Left lung (tissue), 4 donors: ENCODE measurements at regions not wholly inside any gene's neighbourhood (a gene's known extent, or its start where the extent isn't known, plus 50 kb on each side); places are given as distances from the start of the nearest gene placed in this dataset.
"Not testable (repeated sequence)": the region's sequence is repeated elsewhere in the genome, so short reads cannot be mapped to it uniquely, and the experiment has no call there.

Experiments
- ATAC-seq: fragments of 200-7000 bp; cut with Tn5 transposase; one replicate; pipeline ENCODE4 v1.9.1; 2020; ENCODE audit warnings: moderate library complexity
- DNase-seq, 4 donors: peaks; one replicate each; pipeline ENCODE4 v3.0.0-alpha.2; 2013 to 2020
- H3K27ac ChIP-seq, 2 donors: fragments of 200-600 bp; sonication (generic) in 1 of 2; one replicate each; pipeline versions ENCODE4 v1.5.0 to v1.8.0; 2020 to 2021
- H3K27me3 ChIP-seq, 2 donors: fragments of 200-600 bp; sonication (generic) in 1 of 2; one replicate each; pipeline versions ENCODE4 v1.5.0 to v1.8.0; 2020 to 2021
- H3K36me3 ChIP-seq, 2 donors: fragments of 200-600 bp; sonication (generic) in 1 of 2; one replicate each; pipeline versions ENCODE4 v1.5.0 to v1.8.0; 2020 to 2021
- H3K4me1 ChIP-seq, 2 donors: fragments of 200-600 bp; one replicate each; pipeline ENCODE4 v1.8.0; 2021
- H3K4me3 ChIP-seq, 2 donors: fragments of 200-600 bp; sonication (generic) in 1 of 2; one replicate each; pipeline versions ENCODE4 v1.5.0 to v1.8.0; 2020 to 2021; ENCODE audit warnings: mild to moderate bottlenecking in 1 of 2
- H3K9me3 ChIP-seq, 2 donors: fragments of 200-600 bp; sonication (generic) in 1 of 2; one replicate each; pipeline versions ENCODE4 v1.5.0 to v1.8.0; 2020 to 2021
- CTCF ChIP-seq, 2 donors: fragments of 200-600 bp; sonication (generic) in 1 of 2; IDR thresholded peaks; one replicate each; pipeline versions ENCODE4 v1.5.0 to v1.8.0; 2021; ENCODE audit warnings: antibody characterized with exemption in 2 of 2
- intact Hi-C, 2 donors: fragments of 100-400 bp; cut with DNase I; formaldehyde crosslinking; loops; one replicate each; pipeline versions ENCODE4 v1.11.2 to v1.14.2; 2022
- donor health status: DM: no; HTN: yes; CAD: no.
- donor health status: DM: no; HTN: no; CAD: no.

- no peak for TF ChIP-seq CTCF (IDR thresholded peaks at IDR 0.05)
- H3K27me3 ChIP-seq = no peaks in the 10 kb centered on the region
- H3K27ac ChIP-seq = no peak overlapping the region
- H3K4me1 ChIP-seq = no peaks in the 10 kb centered on the region
- H3K9me3 ChIP-seq = peaks cover 0 to 22% of the 10 kb centered on the region in 2 donors
- no peak overlapping the region for H3K4me3 ChIP-seq
- ATAC-seq (no peak), DNase-seq (no peak)
- H3K36me3 ChIP-seq = no peaks in the 10 kb centered on the region
- intact Hi-C loops = no loop called here
These were observed 421.3 kb downstream of the ACTL7B start for GRCh38 chr9:108434502-108434901.

GRCh38 chr9:108434036-108434435 lies 421.8 kb downstream of the ACTL7B start:
- H3K27me3 ChIP-seq = no peaks in the 10 kb centered on the region
- TF ChIP-seq CTCF (IDR thresholded peaks at IDR 0.05) = no peak
- DNase-seq (no peak), ATAC-seq (no peak)
- H3K9me3 ChIP-seq = peaks cover 0 to 25% of the 10 kb centered on the region in 2 donors
- intact Hi-C loops = no loop called here
- H3K4me1 ChIP-seq = no peaks in the 10 kb centered on the region
- H3K27ac ChIP-seq = no peak overlapping the region
- H3K36me3 ChIP-seq = no peaks in the 10 kb centered on the region
- no peak overlapping the region for H3K4me3 ChIP-seq

GRCh38 chr9:108430655-108431054 lies 425.1 kb downstream of the ACTL7B start:
- no peak for TF ChIP-seq CTCF (IDR thresholded peaks at IDR 0.05)
- Histone ChIP-seq H3K27me3 (no peaks in the 10 kb centered on the region), H3K4me1 (no peaks in the 10 kb centered on the region), H3K9me3 (peaks cover 0 to 25% of the 10 kb centered on the region in 2 donors), H3K36me3 (no peaks in the 10 kb centered on the region), H3K27ac (no peak overlapping the region), H3K4me3 (no peak overlapping the region)
- ATAC-seq = no peak
- no peak for DNase-seq
- intact Hi-C loops = no loop called here

GRCh38 chr9:108427751-108428150 lies 428.0 kb downstream of the ACTL7B start:
- intact Hi-C loops = no loop called here

GRCh38 chr9:108426421-108426940 lies 429.3 kb downstream of the ACTL7B start:
- H3K27ac ChIP-seq, ATAC-seq, H3K27me3 ChIP-seq, H3K4me1 ChIP-seq, H3K4me3 ChIP-seq, intact Hi-C loops, H3K36me3 ChIP-seq, DNase-seq: not testable (repeated sequence)
- H3K9me3 ChIP-seq = peaks cover 0 to 19% of the 10 kb centered on the region in 2 donors

More at GRCh38 chr9:108427751-108428150, 428.0 kb downstream of the ACTL7B start:
- ATAC-seq = no peak
- Histone ChIP-seq H3K4me1 (no peaks in the 10 kb centered on the region), H3K27me3 (no peaks in the 10 kb centered on the region), H3K4me3 (no peak overlapping the region), H3K36me3 (no peaks in the 10 kb centered on the region), H3K27ac (no peak overlapping the region), H3K9me3 (peaks cover 0 to 25% of the 10 kb centered on the region in 2 donors)
- DNase-seq = no peak
- no peak for TF ChIP-seq CTCF (IDR thresholded peaks at IDR 0.05)

- intact Hi-C loops = no loop called here
- Histone ChIP-seq H3K4me3 (no peak overlapping the region), H3K27me3 (no peaks in the 10 kb centered on the region), H3K9me3 (no peaks in the 10 kb centered on the region), H3K27ac (no peak overlapping the region), H3K36me3 (no peaks in the 10 kb centered on the region), H3K4me1 (no peaks in the 10 kb centered on the region)
- ATAC-seq (no peak), DNase-seq (no peak)
- TF ChIP-seq CTCF (IDR thresholded peaks at IDR 0.05) = no peak
These were observed 432.4 kb downstream of the ACTL7B start for GRCh38 chr9:108423433-108423832.
